ENCODE measurements at regions not wholly inside any gene's neighbourhood (a gene's known extent, or its start where the extent isn't known, plus 50 kb on each side); places are given as distances from the start of the nearest gene placed in this dataset.

DNA sequence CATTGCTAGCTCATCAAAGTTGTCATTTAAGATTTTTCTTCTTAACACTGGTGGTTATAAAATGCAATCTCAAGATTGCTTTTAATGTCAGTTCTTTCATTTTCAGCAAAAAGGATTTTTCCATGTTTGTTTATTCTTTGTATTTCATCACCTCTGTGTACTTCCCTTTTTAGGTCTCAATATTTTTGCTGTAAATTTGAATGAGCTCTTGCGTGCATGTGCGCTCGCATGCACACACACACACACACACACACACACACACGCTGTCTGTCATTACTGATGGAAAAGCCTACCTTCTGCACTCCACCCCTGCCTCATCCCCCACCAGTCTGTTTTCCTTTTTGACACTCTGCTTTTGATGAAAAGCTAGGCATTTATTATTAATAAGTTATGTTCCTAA lies 85.3 kb upstream of the FYN start:
- DNase-seq (ENCODE audit: low read depth): no peak

DNA sequence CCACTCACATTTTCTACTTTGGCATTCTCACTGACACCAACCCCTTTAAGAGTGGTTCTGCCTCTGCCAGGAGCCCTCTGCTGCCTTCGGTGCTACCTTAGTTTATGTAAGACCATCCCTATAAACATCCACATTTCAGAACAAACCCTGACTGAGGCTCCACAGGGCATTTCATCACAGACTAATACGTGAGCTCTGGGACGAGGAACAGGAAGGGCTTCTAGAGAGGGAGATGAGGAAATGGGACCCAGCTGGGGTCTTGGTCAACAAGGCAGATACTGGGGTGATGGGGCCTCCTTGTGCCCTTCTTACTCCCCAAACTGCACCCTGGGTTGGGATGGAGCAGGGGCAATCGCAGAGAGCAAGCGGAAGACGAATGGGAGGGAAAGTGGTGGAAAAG lies 86.5 kb upstream of the FYN start:
- DNase-seq (ENCODE audit: low read depth): no peak

DNA sequence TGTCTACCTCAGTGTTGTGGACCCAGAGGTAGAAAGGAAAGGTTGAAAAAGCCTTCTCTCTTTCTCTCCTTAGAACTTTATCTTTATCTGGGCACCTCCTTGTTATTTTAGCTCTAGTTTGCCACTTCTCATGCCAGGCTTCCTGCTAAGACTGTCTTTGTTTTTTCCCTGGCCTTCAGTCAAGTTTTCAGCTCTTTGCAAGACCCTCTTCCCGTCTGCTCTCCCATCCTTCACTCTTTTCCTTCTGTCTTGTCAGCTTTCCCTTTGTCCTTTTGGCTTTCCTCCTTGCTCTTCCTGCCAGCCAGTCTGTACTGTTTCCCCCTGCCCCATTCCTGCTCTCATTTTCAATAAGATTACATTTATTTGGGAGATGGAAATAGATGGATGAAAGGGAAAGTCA lies 86.8 kb upstream of the CCN6 start:
- DNase-seq (ENCODE audit: low read depth): no peak

DNA sequence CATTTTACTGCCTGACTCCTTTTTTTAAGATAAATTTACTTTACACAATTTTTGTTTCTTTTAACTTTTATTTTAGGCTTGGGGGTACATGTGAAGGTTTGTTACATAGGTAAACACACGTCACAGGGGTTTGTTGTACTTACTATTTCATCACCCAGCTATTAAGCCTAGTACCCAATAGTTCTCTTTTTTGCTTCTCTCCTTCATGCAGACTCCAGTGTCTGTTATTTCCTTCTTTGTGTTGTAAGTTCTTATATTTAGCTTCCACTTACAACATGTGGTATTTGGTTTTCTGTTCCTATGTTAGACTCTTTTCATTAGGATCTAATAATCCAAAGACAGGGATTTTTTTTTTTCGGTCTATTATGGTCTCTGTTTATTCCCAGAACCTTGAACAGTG lies 83.5 kb upstream of the CCN6 start:
- no peak for DNase-seq (ENCODE audit: low read depth)

DNA sequence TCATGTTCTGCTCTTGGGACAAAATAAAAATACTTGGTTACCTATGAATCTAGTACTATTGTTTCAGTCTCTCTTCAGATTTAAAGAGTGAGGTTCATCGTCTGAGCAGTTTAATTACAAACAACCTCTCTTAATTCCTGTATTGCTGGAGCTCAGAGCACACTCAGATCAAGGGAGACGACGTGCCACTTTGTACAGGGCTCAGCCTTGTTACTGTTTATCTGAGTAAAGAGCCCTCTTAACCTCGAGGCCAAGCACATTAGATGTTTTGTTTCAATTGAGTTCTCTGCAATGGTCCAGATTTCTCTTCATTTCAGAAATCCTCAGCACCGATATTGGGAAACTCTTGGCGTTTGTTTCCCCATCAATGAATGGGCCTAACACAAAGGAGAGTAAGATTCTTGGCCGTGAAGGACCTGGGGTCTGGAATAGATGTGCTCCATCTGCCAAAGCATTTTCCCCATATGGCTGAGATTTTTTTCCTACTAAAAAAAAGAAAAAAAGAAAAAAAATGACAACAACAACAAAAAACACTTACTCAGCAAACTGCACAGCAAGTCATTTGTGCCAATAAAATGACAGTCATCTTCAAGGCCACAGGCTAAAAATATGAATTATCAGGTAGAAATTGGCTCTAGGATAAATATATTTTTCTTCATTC lies 82.6 kb upstream of the CCN6 start:
- no peak for DNase-seq (ENCODE audit: low read depth)

DNA sequence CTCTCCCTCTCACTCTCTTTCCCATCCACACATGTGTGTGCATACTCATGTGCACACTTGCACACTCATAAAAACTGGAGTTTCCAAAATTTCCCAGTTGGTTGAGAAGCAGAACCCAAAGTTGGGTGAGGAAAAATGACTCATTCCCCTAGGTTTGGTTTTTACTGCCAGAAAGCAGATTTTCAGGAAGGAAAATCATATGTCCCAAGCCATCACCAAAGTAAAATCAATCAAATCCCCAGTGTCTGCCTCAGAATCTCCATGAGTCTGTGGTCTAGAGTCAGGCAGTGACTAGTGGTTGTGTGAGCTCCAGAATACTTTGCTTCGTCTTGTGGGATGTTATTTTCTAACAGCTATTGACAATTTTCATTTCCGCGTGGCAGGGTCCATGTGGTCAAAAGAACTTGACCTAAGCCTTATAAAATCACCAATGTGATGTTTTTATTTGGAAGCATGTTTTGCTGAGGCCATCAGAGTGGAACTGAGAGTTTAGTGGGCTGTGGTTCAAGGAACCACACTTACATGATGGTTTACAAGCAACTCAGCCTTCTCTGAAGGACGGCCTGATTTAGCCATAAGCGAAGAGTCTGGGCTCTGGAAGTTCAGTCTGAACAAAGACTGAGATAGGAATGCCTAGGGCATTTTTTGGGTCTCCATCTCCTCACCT lies 81.9 kb upstream of the CCN6 start:
- DNase-seq (ENCODE audit: low read depth): no peak

DNA sequence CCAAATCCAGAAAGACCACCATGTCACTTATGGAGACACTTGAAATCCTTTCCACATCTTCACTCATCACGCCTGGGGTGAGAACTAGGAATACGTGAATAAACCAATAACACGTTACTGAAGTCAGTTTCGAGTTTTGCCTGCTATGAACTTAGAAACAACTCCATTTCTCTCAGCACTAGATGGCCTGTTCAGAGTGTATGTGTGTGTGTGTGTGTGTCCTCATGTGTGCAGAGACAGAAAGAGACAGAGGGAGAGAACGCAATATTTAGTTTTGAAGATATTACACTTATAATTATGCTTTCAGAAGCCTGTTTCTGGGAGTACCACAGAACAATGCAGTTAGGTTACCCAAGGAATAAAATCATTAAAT lies 81.2 kb upstream of the CCN6 start:
- no peak for DNase-seq (ENCODE audit: low read depth)

DNA sequence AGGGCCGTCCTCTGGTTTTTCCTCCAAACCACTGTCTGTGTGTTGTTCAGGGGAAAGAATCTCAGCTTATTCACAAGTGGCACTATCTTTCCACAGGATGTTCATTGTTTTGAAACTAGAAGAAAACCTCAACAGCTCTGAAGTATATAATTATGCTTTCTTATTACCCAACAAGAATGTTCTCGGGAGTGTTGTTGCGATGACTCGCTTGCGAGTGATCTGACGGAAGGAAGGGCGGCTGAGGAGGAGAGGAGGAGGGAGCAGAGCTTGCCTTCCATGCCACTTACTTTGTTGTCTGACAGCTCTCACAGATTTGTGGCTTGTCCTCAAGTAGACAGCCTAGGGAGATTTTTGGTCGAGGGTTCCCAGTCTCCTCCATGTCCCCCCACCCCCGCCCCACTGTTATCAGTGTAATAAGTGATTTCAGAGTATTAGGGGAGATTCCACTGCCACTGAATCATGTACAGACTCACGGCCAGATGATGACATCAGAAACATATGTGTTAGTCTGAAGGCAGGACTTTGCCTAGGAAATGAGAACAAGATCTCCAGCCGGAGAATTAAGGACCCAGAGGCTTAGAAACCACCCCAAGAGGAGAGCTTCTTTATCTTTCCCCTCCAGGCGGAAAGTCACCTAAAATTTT lies 80.7 kb upstream of the CCN6 start:
- peak; percentile 22 for DNase-seq (ENCODE audit: low read depth)

DNA sequence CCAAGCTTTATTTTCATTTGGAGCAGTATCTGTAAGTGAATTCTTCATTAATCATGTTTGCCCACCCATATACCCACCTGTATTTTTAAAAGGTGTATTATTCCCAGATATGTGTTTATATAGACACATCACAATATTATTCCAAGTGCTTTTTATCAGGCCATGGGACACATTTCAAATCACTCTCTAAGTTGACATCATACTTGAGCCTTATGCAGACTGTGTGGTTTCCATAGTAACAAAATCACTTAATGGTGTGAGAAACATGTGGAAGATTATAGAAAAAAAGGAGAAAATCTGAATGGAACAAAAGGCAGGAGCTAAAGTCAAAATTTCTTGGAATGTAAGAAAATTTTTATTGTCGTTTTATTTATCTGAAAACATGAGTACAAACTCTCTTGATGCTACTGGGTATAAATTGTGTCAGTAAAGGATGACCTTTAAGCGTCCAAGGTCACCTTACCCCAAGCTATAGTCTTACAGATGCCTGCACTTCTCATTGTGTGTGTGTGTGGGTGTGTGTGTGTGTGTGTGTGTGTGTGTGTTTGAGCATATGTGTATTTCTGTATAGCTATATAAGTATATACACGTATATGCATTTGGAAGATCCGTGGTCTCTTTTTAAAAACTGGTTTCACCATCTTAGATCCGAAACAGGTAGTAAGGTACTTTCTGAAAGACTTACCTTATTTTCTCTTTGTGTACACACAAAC lies 79.8 kb upstream of the CCN6 start:
- DNase-seq (ENCODE audit: low read depth): no peak

DNA sequence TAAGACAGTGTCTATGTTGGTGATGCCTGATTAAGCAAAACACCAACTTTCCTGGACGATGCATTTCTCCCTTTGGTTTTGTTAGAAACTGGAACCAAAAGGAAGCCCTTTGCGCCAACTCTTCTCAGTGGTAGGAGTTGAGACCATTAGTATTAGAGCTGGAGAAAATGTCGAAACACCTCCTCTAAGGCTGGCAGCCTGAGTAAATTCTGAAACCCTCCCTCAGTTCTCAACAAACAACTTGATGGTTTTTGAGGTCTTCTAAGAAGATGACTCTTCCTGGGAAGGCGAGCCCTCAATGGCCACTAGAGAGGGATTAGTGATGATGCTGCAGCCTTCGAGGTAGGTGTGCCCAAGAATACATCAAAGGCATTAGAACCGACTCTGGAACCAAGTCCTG lies 78.4 kb upstream of the CCN6 start:
- no peak for DNase-seq (ENCODE audit: low read depth)

DNA sequence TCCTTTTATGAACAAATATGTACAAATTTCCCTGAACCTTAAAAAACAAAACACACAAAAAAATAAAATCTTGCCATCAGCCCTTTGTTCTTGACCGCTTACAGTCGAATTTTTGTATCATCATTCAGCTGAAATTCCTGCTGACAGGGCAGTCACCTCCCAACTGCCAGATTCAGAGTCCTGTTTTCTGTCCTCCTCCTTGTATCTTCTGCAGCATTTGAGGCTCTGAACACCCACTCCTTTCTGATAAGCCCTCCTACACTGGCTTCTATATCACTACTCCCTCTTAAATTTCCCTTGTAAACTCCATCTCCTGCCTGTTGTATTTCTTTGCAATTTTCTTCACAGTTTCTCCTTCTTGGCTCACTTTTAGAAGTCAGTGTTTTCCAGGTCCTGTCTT lies 77.8 kb upstream of the CCN6 start:
- no peak for DNase-seq (ENCODE audit: low read depth)

DNA sequence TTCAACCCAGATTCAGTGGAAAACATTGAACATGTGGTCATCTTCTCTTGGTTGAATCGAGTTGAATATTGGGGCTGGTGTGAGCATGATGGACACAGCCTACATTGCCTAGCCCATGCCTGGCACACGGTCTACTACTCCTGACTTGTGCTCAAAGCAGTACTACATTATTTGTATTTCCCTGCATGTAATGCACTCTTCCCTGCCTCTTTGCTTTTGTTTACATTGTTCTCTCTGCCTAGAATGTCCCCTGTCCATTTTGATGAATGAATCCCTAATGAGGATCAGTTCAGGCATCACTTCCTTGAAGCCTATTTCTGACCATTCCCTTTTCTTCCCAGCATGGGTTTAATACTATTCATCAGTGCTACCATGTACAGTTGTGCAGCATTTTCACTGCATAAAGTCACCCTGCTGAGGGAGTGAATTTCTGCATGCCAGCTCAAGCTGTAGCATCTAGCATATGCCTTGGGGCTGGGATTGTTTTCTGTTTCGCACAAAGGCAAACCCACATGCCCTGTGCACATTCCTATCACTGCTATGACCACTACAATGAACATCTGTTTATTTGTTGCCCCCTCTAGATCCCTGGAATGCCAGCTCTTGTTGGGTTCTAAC lies 75.3 kb upstream of the CCN6 start:
- DNase-seq (ENCODE audit: low read depth): no peak

DNA sequence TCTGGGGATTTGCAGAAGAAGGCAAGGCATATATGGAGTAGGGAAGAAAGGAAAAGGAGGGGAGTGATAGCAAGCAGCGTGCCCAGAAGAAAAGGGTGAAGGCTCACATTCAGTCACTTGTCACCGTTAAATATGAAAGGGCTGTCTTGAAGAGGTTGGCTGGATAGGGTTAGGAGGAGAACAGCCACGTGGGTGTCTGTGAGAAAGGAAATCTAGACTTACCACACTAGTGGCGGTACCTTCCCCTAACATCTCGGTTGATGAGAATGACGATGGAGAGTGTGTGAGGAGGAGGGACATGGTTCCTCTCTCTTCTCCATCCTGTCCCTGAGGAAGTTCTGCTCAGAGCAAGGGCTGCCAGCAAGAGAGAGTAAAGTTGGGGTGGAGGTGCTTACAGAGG lies 74.3 kb upstream of the CCN6 start:
- DNase-seq (ENCODE audit: low read depth): no peak

DNA sequence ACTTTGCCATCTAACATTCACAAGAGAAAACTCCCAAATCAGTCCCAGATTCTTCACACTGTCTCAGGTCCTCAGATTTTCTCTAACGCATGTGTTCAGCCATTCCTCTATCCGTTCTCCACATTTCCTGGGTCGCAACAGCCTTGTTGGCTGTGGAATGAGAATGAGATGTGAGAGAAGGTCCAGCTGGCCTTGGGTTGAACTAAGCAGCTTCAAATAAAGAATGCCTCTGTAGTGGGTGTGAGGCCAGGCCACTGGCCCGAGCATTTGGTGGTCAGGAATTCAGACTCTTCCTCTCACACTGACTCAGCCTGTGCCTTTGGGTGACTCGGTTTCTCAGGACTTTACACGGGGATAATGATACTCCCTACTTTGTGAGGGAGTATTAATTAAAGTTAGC lies 73.8 kb upstream of the CCN6 start:
- no peak for DNase-seq (ENCODE audit: low read depth)

DNA sequence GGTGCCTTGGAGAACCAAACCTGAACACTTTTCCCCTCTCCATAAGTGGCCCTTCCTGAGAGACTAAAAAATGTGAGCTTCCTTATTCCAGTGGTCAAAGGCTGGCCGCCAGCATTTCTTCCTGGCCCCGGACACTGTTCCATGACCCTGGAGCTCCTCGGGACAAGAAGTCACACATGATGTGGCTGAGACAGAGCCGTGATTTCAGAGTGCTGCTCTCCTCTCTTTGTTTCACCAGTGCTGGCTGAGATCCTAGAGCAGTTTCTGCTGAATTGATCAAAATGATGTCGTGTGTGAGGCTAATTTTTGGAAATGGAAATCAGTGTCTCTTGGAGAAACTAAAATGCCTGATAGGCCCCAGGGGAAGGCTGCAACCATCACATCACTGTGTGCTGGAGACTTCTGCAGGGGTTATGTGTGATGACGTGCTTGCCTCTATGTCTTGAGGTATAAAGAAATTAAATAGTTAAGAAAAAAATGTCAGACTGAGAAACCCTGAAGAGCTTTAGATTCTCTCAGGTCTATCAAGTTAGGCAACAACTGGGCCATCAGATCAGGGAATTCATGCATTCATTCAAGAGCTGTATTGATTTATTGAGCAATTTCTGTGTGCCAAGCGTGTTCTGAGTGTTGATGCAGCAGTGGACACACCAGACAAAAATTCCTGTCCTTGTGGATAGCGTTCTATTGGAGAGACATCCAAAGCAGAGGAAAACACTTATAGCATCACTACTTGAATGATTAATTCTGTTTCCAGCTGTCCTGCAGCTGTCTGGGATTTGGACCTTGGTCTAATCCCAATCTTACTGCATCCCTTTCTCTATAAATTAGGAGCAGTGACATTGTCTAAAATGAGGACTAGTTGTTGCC lies 72.7 kb upstream of the CCN6 start:
- no peak for DNase-seq (ENCODE audit: low read depth)

DNA sequence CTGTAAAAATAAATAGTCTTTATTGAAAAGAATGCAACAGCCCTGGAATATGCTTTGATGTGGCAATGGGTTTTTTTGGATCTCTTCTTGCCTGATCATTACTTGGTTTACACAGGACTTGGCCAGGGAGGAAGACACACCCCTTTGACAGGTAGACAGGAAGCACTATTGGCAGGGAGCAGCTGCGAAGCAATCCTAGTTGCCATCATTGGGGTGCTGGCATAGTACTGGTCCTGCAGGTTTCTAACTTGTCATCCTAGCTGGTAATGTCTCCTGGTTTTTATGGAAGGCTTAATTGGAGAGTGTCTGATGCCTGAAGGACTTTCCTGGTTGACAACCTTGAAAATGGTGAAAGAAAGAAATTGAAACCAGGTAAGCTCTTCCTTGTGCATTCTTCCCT lies 71.2 kb upstream of the CCN6 start:
- no peak for DNase-seq (ENCODE audit: low read depth)

DNA sequence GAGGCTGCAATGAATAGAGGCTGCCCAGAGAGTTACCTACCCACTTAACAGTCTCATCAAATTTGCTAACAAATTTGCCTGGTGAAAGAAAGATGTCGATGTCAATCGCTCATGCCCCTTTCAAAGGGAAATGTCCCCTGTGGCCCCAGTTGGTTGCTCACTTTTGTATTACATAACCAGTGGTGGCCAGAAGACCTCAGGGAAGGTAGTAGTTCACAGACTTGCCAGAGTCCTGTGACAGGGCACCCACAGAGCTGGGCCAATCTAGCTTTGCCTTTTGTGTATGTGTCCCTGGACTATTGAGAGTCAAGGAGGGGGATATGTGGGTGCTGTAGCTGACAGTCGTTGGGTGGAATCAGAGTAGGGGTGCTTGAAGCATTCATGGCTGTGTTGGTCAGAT lies 70.7 kb upstream of the CCN6 start:
- DNase-seq (ENCODE audit: low read depth): no peak

DNA sequence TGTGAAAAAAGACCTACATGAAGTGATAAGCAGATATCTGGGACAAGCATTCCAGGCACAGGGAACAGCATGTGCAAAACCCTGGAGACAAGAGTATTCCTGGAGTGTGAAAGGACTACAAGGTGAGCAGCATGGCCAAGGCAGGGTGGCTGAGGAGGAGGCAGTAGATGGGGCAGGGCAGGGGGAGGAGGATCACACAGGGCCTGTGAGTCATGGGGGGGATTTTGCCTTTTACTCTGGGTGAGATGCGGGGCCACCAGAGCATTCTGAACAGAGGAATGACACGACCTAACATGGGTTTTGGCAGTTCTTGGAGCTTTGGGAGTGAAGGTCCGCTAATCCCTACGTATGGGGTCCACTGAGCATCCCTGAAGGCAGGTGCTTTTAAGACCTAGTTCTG lies 69.8 kb upstream of the CCN6 start:
- DNase-seq (ENCODE audit: low read depth): no peak

DNA sequence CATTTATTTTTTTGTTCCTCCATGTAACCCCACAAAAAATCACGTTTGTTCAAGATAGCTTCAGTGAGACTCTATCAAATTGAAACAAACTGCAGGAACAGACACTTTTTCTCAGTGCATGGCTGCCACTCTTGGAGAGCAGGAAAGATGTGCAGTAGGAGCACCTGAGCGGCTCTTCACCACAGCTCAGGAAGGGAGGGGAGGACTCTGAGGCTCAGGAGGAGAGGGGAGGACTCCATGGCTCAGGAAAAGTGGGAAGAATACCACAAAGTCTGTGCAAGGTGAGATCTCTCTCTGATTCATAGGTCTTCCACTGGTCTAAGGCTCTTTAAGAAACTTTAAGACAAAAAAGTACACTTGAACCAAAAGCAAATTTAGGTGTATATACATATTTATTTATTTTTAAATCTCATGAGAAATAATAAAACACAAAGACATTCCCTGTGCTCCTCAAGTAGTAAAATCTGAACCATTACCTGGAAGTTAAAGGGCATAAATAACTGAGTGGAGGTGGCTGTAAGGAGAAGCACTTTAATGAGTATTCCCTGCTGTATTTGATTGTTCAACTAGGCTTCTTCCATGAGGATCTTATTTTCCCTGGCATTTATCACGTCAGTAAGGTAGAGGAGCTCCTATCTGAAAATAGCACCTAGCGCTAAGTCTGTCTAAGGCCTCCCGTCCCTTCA lies 69.2 kb upstream of the CCN6 start:
- no peak for DNase-seq (ENCODE audit: low read depth)

DNA sequence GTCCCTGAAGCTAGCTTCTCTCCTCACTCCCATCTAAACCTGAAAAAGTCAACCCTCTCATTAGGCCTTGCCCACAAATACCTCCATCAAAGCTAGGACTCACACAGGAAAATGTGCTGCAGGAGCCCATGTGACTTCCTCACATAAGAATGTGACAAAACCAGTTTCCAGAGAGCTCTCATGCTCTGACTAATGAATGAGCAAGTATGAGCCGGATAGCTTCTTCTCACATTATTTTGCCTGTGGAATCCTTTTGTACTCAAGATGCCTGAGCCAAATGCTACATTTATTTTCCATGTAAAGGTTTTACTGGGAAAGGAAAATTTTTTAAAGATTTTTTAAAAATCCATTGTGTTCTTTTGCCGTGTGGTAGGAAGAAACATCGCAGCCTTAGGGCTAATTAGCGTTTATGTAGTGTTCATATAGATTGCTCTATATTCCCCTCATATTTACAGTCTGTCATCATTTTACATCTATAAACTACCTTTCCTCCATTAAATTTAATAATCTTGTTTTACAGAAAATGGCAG lies 68.6 kb upstream of the CCN6 start:
- no peak for DNase-seq (ENCODE audit: low read depth)

DNA sequence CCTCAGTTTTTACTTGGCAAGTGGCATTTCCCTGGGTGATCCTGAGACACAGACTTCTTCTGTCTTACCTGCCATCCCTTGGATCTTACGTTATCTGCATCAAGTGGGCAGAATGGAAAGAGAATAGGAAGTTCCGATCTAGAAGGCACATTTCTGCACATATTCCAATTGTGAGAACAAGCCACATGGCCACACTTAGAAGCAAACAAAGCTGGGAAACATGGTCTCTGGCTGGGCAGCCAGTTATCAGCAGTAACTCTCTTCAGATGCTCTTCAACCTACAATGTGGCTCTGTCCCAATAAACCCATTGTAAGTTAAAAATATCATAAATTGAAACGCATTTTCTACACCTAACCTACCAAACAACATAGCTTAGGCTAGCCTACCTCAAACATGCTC lies 67.3 kb upstream of the CCN6 start:
- DNase-seq (ENCODE audit: low read depth): no peak
